SK-N-SH treated with all-trans-retinoic acid at 6 μM for 48 hours (cell line): ENCODE measurements at regions not wholly inside any gene's neighbourhood (a gene's known extent, or its start where the extent isn't known, plus 50 kb on each side); places are given as distances from the start of the nearest gene placed in this dataset.

Experiments
- ARNTL ChIP-seq: fragments of 450-650 bp; formaldehyde crosslinking; IDR thresholded peaks from 2 replicates; pipeline ENCODE4 v1.5.0; 2020; ENCODE audit warnings: low read depth, mild to moderate bottlenecking, moderate library complexity, borderline replicate concordance
- OSR1 ChIP-seq: fragments of 250-450 bp; sonication (Bioruptor Pico); IDR thresholded peaks from 2 replicates; pipeline ENCODE4 v1.8.0; 2022; ENCODE audit warnings: moderate library complexity, mild to moderate bottlenecking, inconsistent platforms
- RARB ChIP-seq: fragments of 250-450 bp; sonication (Bioruptor Pico); IDR thresholded peaks from 2 replicates; pipeline ENCODE4 v1.8.0; 2021; ENCODE audit warnings: mild to moderate bottlenecking, moderate library complexity
- SNAI2 ChIP-seq: fragments of 250-450 bp; sonication (Bioruptor Pico); IDR thresholded peaks from 2 replicates; pipeline ENCODE4 v1.5.0; 2020; ENCODE audit warnings: mild to moderate bottlenecking, moderate library complexity
- TCF4 ChIP-seq: fragments of 250-450 bp; sonication (Bioruptor Pico); IDR thresholded peaks from 2 replicates; pipeline ENCODE4 v1.8.0; 2021; ENCODE audit warnings: mild to moderate bottlenecking, moderate library complexity, borderline replicate concordance
- TOX ChIP-seq: fragments of 250-450 bp; sonication (Bioruptor Pico); IDR thresholded peaks from 2 replicates; pipeline ENCODE4 v1.8.0; 2021; ENCODE audit warnings: mild to moderate bottlenecking, moderate library complexity, borderline replicate concordance
- ZFP3 ChIP-seq: fragments of 250-450 bp; sonication (Bioruptor Pico); IDR thresholded peaks from 2 replicates; pipeline ENCODE4 v1.5.0; 2020; ENCODE audit warnings: mild to moderate bottlenecking, moderate library complexity
- ZFP30 ChIP-seq: fragments of 450-650 bp; formaldehyde crosslinking; IDR thresholded peaks from 2 replicates; pipeline ENCODE4 v1.5.0; 2022; ENCODE audit warnings: mild to moderate bottlenecking, moderate library complexity
- ZNF70 ChIP-seq: fragments of 450-650 bp; formaldehyde crosslinking; IDR thresholded peaks from 2 replicates; pipeline ENCODE4 v1.5.0; 2020; ENCODE audit warnings: mild to moderate bottlenecking, moderate library complexity
- TF ChIP-seq, protein P1 (sequence below): fragments of 250-450 bp; sonication (Bioruptor Pico); IDR thresholded peaks from 2 replicates; pipeline ENCODE4 v1.5.1; 2020; ENCODE audit warnings: low read depth, mild to moderate bottlenecking, moderate library complexity
- TF ChIP-seq, protein P2 (sequence below): fragments of 250-450 bp; sonication (Bioruptor Pico); IDR thresholded peaks from 2 replicates; pipeline ENCODE4 v1.5.1; 2021; ENCODE audit warnings: mild to moderate bottlenecking, moderate library complexity
- TF ChIP-seq, protein P3 (sequence below): fragments of 250-450 bp; sonication (Bioruptor Pico); IDR thresholded peaks from 2 replicates; pipeline ENCODE4 v1.8.0; 2020; ENCODE audit warnings: mild to moderate bottlenecking, moderate library complexity, borderline replicate concordance
- TF ChIP-seq, protein P4 (sequence below): fragments of 250-450 bp; sonication (Bioruptor Pico); IDR thresholded peaks from 2 replicates; pipeline ENCODE4 v1.8.0; 2021; ENCODE audit warnings: low read depth, mild to moderate bottlenecking, moderate library complexity, borderline replicate concordance

DNA sequence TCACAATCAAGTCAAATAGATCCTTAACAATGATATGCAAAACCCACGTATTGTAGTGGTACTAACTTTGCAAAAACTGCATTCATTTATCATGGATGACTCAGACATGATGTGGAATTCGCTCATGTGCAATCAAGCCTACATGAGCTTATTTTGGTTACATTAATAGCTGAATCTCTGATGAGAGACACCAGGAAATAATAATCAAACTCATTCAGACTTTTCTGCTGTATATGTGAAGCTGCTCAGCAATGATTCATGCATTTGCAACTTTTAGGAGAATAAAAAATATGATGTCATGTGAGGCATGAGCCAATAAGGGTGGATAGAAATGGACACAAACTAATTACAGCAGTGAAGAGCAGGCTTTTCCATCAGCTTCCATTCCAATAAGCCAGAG lies 1075.8 kb upstream of the TMEM132C start:
- TF ChIP-seq TCF4 (CRISPR knock-in tag): no peak
- no peak for TF ChIP-seq ARNTL (CRISPR knock-in tag)
- TF ChIP-seq SNAI2 (CRISPR knock-in tag): no peak
- no peak for TF ChIP-seq ZFP30 (CRISPR knock-in tag)
- no peak for TF ChIP-seq OSR1 (CRISPR knock-in tag)
- TF ChIP-seq, protein P1, sequence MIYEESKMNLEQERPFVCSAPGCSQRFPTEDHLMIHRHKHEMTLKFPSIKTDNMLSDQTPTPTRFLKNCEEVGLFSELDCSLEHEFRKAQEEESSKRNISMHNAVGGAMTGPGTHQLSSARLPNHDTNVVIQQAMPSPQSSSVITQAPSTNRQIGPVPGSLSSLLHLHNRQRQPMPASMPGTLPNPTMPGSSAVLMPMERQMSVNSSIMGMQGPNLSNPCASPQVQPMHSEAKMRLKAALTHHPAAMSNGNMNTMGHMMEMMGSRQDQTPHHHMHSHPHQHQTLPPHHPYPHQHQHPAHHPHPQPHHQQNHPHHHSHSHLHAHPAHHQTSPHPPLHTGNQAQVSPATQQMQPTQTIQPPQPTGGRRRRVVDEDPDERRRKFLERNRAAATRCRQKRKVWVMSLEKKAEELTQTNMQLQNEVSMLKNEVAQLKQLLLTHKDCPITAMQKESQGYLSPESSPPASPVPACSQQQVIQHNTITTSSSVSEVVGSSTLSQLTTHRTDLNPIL (CRISPR knock-in tag): no peak
- TF ChIP-seq, protein P2, sequence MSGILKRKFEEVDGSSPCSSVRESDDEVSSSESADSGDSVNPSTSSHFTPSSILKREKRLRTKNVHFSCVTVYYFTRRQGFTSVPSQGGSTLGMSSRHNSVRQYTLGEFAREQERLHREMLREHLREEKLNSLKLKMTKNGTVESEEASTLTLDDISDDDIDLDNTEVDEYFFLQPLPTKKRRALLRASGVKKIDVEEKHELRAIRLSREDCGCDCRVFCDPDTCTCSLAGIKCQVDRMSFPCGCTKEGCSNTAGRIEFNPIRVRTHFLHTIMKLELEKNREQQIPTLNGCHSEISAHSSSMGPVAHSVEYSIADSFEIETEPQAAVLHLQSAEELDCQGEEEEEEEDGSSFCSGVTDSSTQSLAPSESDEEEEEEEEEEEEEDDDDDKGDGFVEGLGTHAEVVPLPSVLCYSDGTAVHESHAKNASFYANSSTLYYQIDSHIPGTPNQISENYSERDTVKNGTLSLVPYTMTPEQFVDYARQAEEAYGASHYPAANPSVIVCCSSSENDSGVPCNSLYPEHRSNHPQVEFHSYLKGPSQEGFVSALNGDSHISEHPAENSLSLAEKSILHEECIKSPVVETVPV (CRISPR knock-in tag): no peak
- TF ChIP-seq, protein P3, sequence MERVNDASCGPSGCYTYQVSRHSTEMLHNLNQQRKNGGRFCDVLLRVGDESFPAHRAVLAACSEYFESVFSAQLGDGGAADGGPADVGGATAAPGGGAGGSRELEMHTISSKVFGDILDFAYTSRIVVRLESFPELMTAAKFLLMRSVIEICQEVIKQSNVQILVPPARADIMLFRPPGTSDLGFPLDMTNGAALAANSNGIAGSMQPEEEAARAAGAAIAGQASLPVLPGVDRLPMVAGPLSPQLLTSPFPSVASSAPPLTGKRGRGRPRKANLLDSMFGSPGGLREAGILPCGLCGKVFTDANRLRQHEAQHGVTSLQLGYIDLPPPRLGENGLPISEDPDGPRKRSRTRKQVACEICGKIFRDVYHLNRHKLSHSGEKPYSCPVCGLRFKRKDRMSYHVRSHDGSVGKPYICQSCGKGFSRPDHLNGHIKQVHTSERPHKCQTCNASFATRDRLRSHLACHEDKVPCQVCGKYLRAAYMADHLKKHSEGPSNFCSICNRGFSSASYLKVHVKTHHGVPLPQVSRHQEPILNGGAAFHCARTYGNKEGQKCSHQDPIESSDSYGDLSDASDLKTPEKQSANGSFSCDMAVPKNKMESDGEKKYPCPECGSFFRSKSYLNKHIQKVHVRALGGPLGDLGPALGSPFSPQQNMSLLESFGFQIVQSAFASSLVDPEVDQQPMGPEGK (CRISPR knock-in tag): no peak
- TF ChIP-seq RARB (CRISPR knock-in tag): no peak
- TF ChIP-seq ZNF70: no peak
- no peak for TF ChIP-seq ZFP3 (CRISPR knock-in tag)
- TF ChIP-seq TOX (CRISPR knock-in tag): no peak
- TF ChIP-seq, protein P4, sequence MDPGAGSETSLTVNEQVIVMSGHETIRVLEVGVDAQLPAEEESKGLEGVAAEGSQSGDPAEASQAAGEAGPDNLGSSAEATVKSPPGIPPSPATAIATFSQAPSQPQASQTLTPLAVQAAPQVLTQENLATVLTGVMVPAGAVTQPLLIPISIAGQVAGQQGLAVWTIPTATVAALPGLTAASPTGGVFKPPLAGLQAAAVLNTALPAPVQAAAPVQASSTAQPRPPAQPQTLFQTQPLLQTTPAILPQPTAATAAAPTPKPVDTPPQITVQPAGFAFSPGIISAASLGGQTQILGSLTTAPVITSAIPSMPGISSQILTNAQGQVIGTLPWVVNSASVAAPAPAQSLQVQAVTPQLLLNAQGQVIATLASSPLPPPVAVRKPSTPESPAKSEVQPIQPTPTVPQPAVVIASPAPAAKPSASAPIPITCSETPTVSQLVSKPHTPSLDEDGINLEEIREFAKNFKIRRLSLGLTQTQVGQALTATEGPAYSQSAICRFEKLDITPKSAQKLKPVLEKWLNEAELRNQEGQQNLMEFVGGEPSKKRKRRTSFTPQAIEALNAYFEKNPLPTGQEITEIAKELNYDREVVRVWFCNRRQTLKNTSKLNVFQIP: no peak
